NCI-H1048 (cell line): ENCODE measurements at regions not wholly inside any gene's neighbourhood (a gene's known extent, or its start where the extent isn't known, plus 50 kb on each side); places are given as distances from the start of the nearest gene placed in this dataset.
A peak's percentile ranks its signal among the peaks of the same experiment; 100 is the strongest.

Experiments used
- DNase-seq: peaks from one replicate; lab custom pipeline; 2025; lab: John Stamatoyannopoulos, UW

- DNase-seq = no peak
Observed at GRCh38 chr5:160956051-160956450, 104.0 kb upstream of the ATP10B start.

- DNase-seq = no peak
Observed at GRCh38 chr5:160950311-160950710, 98.3 kb upstream of the ATP10B start.

- DNase-seq = no peak
Observed at GRCh38 chr5:160940725-160941124, 88.7 kb upstream of the ATP10B start.

- peak; percentile 39 for DNase-seq
Observed at GRCh38 chr5:160938532-160938931, 86.5 kb upstream of the ATP10B start.

GRCh38 chr5:160937570-160937969 is 85.6 kb upstream of the ATP10B start:
- no peak for DNase-seq

- no peak for DNase-seq
Observed at GRCh38 chr5:160935776-160936175, 83.8 kb upstream of the ATP10B start.

GRCh38 chr5:160931283-160931682 is 79.3 kb upstream of the ATP10B start:
- DNase-seq = no peak

GRCh38 chr5:160930406-160930805 is 78.4 kb upstream of the ATP10B start:
- no peak for DNase-seq

- no peak for DNase-seq
Observed at GRCh38 chr5:160929906-160930305, 77.9 kb upstream of the ATP10B start.

- no peak for DNase-seq
Observed at GRCh38 chr5:160929360-160929759, 77.3 kb upstream of the ATP10B start.

GRCh38 chr5:160926428-160926827 is 74.4 kb upstream of the ATP10B start:
- peak; percentile 10 for DNase-seq

GRCh38 chr5:160925281-160925680 is 73.3 kb upstream of the ATP10B start:
- DNase-seq = no peak

- peak; percentile 62 for DNase-seq
Observed at GRCh38 chr5:160923936-160924710, 72.1 kb upstream of the ATP10B start.

- no peak for DNase-seq
Observed at GRCh38 chr5:160923411-160923810, 71.4 kb upstream of the ATP10B start.

GRCh38 chr5:160922311-160922710 is 70.3 kb upstream of the ATP10B start:
- DNase-seq = no peak

- no peak for DNase-seq
Observed at GRCh38 chr5:160921423-160922285, 69.6 kb upstream of the ATP10B start.

GRCh38 chr5:160919626-160920025 is 67.6 kb upstream of the ATP10B start:
- DNase-seq = no peak

GRCh38 chr5:160918386-160918785 is 66.4 kb upstream of the ATP10B start:
- no peak for DNase-seq

GRCh38 chr5:160906090-160906489 is 54.1 kb upstream of the ATP10B start:
- no peak for DNase-seq

GRCh38 chr5:160905285-160905684 is 53.3 kb upstream of the ATP10B start:
- no peak for DNase-seq

GRCh38 chr5:160904591-160904990 is 52.6 kb upstream of the ATP10B start:
- DNase-seq = no peak

GRCh38 chr5:160903551-160903950 is 51.5 kb upstream of the ATP10B start:
- DNase-seq = no peak

- no peak for DNase-seq
Observed at GRCh38 chr5:160903076-160903475, 51.1 kb upstream of the ATP10B start.
